DOHH2 (cell line): ENCODE measurements at regions not wholly inside any gene's neighbourhood (a gene's known extent, or its start where the extent isn't known, plus 50 kb on each side); places are given as distances from the start of the nearest gene placed in this dataset.

Experiments used
- H3F3A ChIP-seq: fragments of 200-600 bp; sonication (generic), shearing (Covaris generic); 2 replicates; pipeline ENCODE4 v1.6.0; 2016; ENCODE audit warnings: antibody characterized with exemption, mild to moderate bottlenecking; ENCODE audit not compliant: control insufficient read depth, insufficient read depth
- H3K27ac ChIP-seq: fragments of 200-600 bp; sonication (generic); 2 replicates; pipeline ENCODE4 v1.5.1; 2014; ENCODE audit warnings: low read depth, mild to moderate bottlenecking, low read length, moderate library complexity
- H3K27me3 ChIP-seq: fragments of 200-600 bp; sonication (generic); 2 replicates; pipeline ENCODE4 v1.6.1; 2014; ENCODE audit warnings: mild to moderate bottlenecking, low read length, mixed read lengths; ENCODE audit not compliant: control insufficient read depth
- H3K36me3 ChIP-seq: fragments of 200-600 bp; sonication (generic); 2 replicates; pipeline ENCODE4 v1.6.1; 2014; ENCODE audit warnings: mild to moderate bottlenecking, low read length, moderate library complexity, mixed read lengths; ENCODE audit not compliant: control insufficient read depth
- H3K4me1 ChIP-seq: fragments of 200-600 bp; sonication (generic); 2 replicates; pipeline ENCODE4 v1.6.1; 2014; ENCODE audit warnings: mild to moderate bottlenecking, low read length, mixed read lengths; ENCODE audit not compliant: control insufficient read depth
- H3K4me2 ChIP-seq: fragments of 200-600 bp; sonication (generic); 2 replicates; pipeline ENCODE4 v1.6.0; 2014; ENCODE audit warnings: mild to moderate bottlenecking, low read length, moderate library complexity
- H3K4me3 ChIP-seq: fragments of 200-600 bp; sonication (generic); 2 replicates; pipeline ENCODE4 v1.5.1; 2014; ENCODE audit warnings: mild to moderate bottlenecking, low read length, mixed read lengths
- H3K79me2 ChIP-seq: fragments of 200-600 bp; sonication (generic); 2 replicates; pipeline ENCODE4 v1.6.1; 2014; ENCODE audit warnings: mild to moderate bottlenecking, low read length, mixed read lengths; ENCODE audit not compliant: control insufficient read depth
- H3K9me2 ChIP-seq: fragments of 200-600 bp; sonication (generic); replicated peaks from 2 replicates; pipeline ENCODE4 v1.6.1; 2014; ENCODE audit warnings: mild to moderate bottlenecking, low read length, mixed read lengths; ENCODE audit not compliant: control insufficient read depth
- H3K9me3 ChIP-seq: fragments of 200-600 bp; sonication (generic); 2 replicates; pipeline ENCODE4 v1.6.1; 2014; ENCODE audit warnings: antibody characterized with exemption, low read length, mixed read lengths; ENCODE audit not compliant: control insufficient read depth, insufficient read depth
- H4K20me1 ChIP-seq: fragments of 200-600 bp; sonication (generic); 2 replicates; pipeline ENCODE4 v1.6.0; 2014; ENCODE audit warnings: low read depth, mild to moderate bottlenecking, antibody characterized with exemption, low read length, moderate library complexity; ENCODE audit not compliant: control insufficient read depth, insufficient read depth
- EZH2phosphoT487 ChIP-seq: fragments of 200-600 bp; sonication (generic); IDR thresholded peaks from 2 replicates; pipeline ENCODE4 v1.6.1; 2017; ENCODE audit warnings: borderline replicate concordance, mild to moderate bottlenecking, antibody characterized with exemption, low read length, moderate library complexity, mixed read lengths
- TF ChIP-seq, protein P1 (sequence below): fragments of 200-600 bp; sonication (generic); IDR thresholded peaks from one replicate; pipeline ENCODE4 v1.5.1; 2014; ENCODE audit warnings: antibody characterized with exemption, mild to moderate bottlenecking, low read depth, low read length; ENCODE audit not compliant: poor library complexity, severe bottlenecking

DNA sequence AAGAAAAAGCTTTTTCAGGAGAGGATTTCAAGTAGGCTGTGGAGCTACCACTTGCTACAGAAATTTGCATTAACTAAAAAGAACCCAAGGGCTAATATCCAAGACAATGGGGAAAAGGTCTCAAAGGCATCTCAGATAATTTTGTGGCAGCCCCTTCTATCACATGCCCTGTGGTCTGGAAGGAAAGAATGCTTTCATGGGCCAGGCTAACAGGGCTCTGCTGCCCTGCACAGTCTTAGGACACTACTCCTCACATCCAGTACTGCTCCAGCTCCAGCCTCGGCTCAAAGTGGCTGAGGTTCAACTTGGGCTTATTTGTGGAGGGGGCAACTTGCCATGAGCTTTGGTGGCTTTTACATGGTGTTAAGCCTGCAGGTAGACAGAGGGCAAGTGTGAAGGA is 1150.3 kb downstream of the CNTNAP5 start:
- Histone ChIP-seq H3K36me3 (no peaks in the 10 kb centered on the region), H3K9me2 (no peaks in the 10 kb centered on the region), H3K79me2 (no peaks in the 10 kb centered on the region), H3K4me2 (no peak overlapping the region), H3K27me3 (no peaks in the 10 kb centered on the region), H3K4me1 (no peaks in the 10 kb centered on the region), H3K27ac (no peak overlapping the region), H3F3A (no peaks in the 10 kb centered on the region), H3K4me3 (no peak overlapping the region), H3K9me3 (no peaks in the 10 kb centered on the region), H4K20me1 (no peaks in the 10 kb centered on the region)
- TF ChIP-seq, protein P1, sequence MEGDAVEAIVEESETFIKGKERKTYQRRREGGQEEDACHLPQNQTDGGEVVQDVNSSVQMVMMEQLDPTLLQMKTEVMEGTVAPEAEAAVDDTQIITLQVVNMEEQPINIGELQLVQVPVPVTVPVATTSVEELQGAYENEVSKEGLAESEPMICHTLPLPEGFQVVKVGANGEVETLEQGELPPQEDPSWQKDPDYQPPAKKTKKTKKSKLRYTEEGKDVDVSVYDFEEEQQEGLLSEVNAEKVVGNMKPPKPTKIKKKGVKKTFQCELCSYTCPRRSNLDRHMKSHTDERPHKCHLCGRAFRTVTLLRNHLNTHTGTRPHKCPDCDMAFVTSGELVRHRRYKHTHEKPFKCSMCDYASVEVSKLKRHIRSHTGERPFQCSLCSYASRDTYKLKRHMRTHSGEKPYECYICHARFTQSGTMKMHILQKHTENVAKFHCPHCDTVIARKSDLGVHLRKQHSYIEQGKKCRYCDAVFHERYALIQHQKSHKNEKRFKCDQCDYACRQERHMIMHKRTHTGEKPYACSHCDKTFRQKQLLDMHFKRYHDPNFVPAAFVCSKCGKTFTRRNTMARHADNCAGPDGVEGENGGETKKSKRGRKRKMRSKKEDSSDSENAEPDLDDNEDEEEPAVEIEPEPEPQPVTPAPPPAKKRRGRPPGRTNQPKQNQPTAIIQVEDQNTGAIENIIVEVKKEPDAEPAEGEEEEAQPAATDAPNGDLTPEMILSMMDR, result no peak
- no peak for TF ChIP-seq EZH2phosphoT487

DNA sequence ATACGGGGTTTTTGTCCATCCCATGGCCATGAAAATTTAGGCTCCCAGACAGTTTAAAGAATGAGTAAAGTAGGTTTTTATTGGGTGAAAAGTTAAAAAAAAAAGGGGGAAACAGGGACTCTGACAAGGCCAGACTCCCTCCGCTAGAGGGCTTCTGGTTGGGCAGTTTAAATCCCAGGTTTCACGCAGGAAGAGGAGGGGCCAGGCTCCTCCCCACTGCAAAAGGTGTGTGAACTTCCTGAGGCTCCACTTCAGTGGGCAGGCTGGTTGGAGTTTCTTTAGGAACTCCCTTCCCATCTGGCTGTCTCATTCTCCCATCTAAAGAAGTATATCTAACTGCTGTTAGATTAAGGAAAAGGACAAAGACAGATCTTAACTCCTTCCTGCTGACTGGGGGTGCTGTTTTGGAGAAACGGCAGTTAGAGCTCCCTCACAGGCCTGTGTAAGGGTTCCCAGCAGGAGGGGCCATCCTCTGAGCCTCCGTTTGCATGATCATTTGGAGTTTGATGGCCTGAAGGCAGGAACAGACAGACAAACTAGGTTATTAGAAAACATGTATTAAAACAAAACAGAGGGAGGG is 1160.7 kb downstream of the CNTNAP5 start:
- Histone ChIP-seq H3K9me3 (no peaks in the 10 kb centered on the region), H3K27me3 (no peaks in the 10 kb centered on the region), H3K9me2 (no peaks in the 10 kb centered on the region), H3F3A (no peaks in the 10 kb centered on the region), H3K4me2 (no peak overlapping the region), H3K4me1 (no peaks in the 10 kb centered on the region), H3K4me3 (no peak overlapping the region), H3K36me3 (no peaks in the 10 kb centered on the region), H4K20me1 (no peaks in the 10 kb centered on the region), H3K79me2 (no peaks in the 10 kb centered on the region), H3K27ac (no peak overlapping the region)
- TF ChIP-seq, protein P1, result no peak
- no peak for TF ChIP-seq EZH2phosphoT487

DNA sequence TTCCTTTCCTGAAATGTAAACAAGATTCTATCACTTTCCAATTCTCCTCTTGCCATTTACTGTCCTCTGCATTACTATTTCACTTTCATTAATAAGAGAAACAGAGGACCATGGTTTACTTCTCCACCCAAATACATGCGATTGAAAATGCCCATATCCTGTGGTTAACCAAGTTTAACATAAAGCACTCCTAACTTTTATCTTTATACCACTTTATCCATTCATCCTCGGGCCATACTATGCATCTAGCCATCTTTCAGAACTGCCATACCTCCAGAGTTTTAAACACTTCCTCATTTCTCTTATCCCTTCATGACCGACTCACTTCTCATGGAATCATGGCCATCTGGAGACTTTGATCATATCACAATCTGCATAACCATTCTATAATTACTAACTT is 1182.3 kb downstream of the CNTNAP5 start:
- H3K9me2 ChIP-seq, result no peaks in the 10 kb centered on the region
- no peaks in the 10 kb centered on the region for H3K36me3 ChIP-seq
- no peaks in the 10 kb centered on the region for H3F3A ChIP-seq
- H3K27ac ChIP-seq, result no peak overlapping the region
- TF ChIP-seq EZH2phosphoT487, result no peak
- TF ChIP-seq, protein P1, result no peak
- H3K4me1 ChIP-seq, result no peaks in the 10 kb centered on the region
- no peaks in the 10 kb centered on the region for H3K9me3 ChIP-seq
- no peaks in the 10 kb centered on the region for H4K20me1 ChIP-seq
- H3K4me3 ChIP-seq, result no peak overlapping the region
- no peaks in the 10 kb centered on the region for H3K27me3 ChIP-seq
- H3K4me2 ChIP-seq, result no peak overlapping the region
- H3K79me2 ChIP-seq, result no peaks in the 10 kb centered on the region
